NCI-H748 treated with DMSO at 0.1 percent for 48 hours (cell line): ENCODE measurements at regions not wholly inside any gene's neighbourhood (a gene's known extent, or its start where the extent isn't known, plus 50 kb on each side); places are given as distances from the start of the nearest gene placed in this dataset.
"Not testable (repeated sequence)": the region's sequence is repeated elsewhere in the genome, so short reads cannot be mapped to it uniquely, and the experiment has no call there.

Source experiments
- DNase-seq: peaks from one replicate; lab custom pipeline; 2025; lab: John Stamatoyannopoulos, UW

GRCh38 chr1:199920635-199921034 is 106.9 kb upstream of the NR5A2 start:
- DNase-seq, result no peak

- no peak for DNase-seq
Measured at GRCh38 chr1:199929556-199929955, 98.0 kb upstream of the NR5A2 start.

GRCh38 chr1:199930067-199930466 is 97.4 kb upstream of the NR5A2 start:
- DNase-seq, result not testable (repeated sequence)

- DNase-seq, result no peak
Measured at GRCh38 chr1:199931666-199932377, 95.7 kb upstream of the NR5A2 start.

- no peak for DNase-seq
Measured at GRCh38 chr1:199932462-199932861, 95.0 kb upstream of the NR5A2 start.

GRCh38 chr1:199936441-199936840 is 91.1 kb upstream of the NR5A2 start:
- DNase-seq, result no peak

GRCh38 chr1:199937161-199937560 is 90.3 kb upstream of the NR5A2 start:
- no peak for DNase-seq

- DNase-seq, result no peak
Measured at GRCh38 chr1:199937661-199938060, 89.8 kb upstream of the NR5A2 start.

- no peak for DNase-seq
Measured at GRCh38 chr1:199944986-199945385, 82.5 kb upstream of the NR5A2 start.

GRCh38 chr1:199945591-199945990 is 81.9 kb upstream of the NR5A2 start:
- DNase-seq, result no peak

GRCh38 chr1:199946305-199947155 is 81.0 kb upstream of the NR5A2 start:
- no peak for DNase-seq

GRCh38 chr1:199948587-199949280 is 78.8 kb upstream of the NR5A2 start:
- no peak for DNase-seq

GRCh38 chr1:199951005-199951404 is 76.5 kb upstream of the NR5A2 start:
- DNase-seq, result not testable (repeated sequence)

- DNase-seq, result no peak
Measured at GRCh38 chr1:199953651-199954050, 73.9 kb upstream of the NR5A2 start.

GRCh38 chr1:199954699-199955098 is 72.8 kb upstream of the NR5A2 start:
- no peak for DNase-seq

GRCh38 chr1:199955235-199955634 is 72.3 kb upstream of the NR5A2 start:
- DNase-seq, result no peak

GRCh38 chr1:199956005-199956404 is 71.5 kb upstream of the NR5A2 start:
- DNase-seq, result no peak

GRCh38 chr1:199959033-199959774 is 68.3 kb upstream of the NR5A2 start:
- DNase-seq, result no peak

- DNase-seq, result no peak
Measured at GRCh38 chr1:199959775-199960110, 67.8 kb upstream of the NR5A2 start.

GRCh38 chr1:199970125-199970524 is 57.4 kb upstream of the NR5A2 start:
- no peak for DNase-seq

- no peak for DNase-seq
Measured at GRCh38 chr1:199976496-199977144, 50.9 kb upstream of the NR5A2 start.
